Suprapubic skin (tissue), 4 donors: ENCODE measurements at regions not wholly inside any gene's neighbourhood (a gene's known extent, or its start where the extent isn't known, plus 50 kb on each side); places are given as distances from the start of the nearest gene placed in this dataset.

Experiments
- DNase-seq, 2 donors: peaks; one replicate each; pipeline ENCODE4 v3.0.0-alpha.2; 2019; ENCODE audit warnings: low spot score in 2 of 2
- H3K27ac ChIP-seq: fragments of 200-600 bp; sonication (generic); one replicate; pipeline ENCODE4 v1.5.1; 2019
- H3K27me3 ChIP-seq: fragments of 200-600 bp; sonication (generic); one replicate; pipeline ENCODE4 v1.5.1; 2019
- H3K36me3 ChIP-seq: fragments of 200-600 bp; sonication (generic); one replicate; pipeline ENCODE4 v1.5.1; 2019
- H3K4me1 ChIP-seq: fragments of 200-600 bp; sonication (generic); one replicate; pipeline ENCODE4 v1.5.1; 2019
- H3K4me3 ChIP-seq: fragments of 200-600 bp; sonication (generic); one replicate; pipeline ENCODE4 v1.5.1; 2019; ENCODE audit warnings: mild to moderate bottlenecking
- H3K9me3 ChIP-seq: fragments of 200-600 bp; sonication (generic); one replicate; pipeline ENCODE4 v1.5.1; 2019
- EP300 ChIP-seq: sonication (generic); formaldehyde crosslinking; IDR thresholded peaks from one replicate; pipeline ENCODE4 v1.6.1; 2017; ENCODE audit warnings: antibody characterized with exemption
- POLR2A ChIP-seq, 2 donors: fragments of 450-650 bp; IDR thresholded peaks; one replicate each; pipeline ENCODE4 v1.6.1; 2017; ENCODE audit warnings: antibody characterized with exemption in 2 of 2, mild to moderate bottlenecking in 2 of 2, moderate library complexity in 2 of 2
- POLR2AphosphoS5 ChIP-seq, 3 donors: sonication (generic); formaldehyde crosslinking; IDR thresholded peaks; one replicate each; pipeline ENCODE4 v1.6.1; 2017; ENCODE audit warnings: antibody characterized with exemption in 3 of 3
- WGBS: methylation state at CpG from one replicate; pipeline ENCODE4 v1.1.5; 2018; 5-methylcytosine and 5-hydroxymethylcytosine counted together
- TF ChIP-seq, protein P1 (sequence below), 2 donors: fragments of 200-600 bp in 1 of 2; fragments of 450-650 bp in 1 of 2; sonication (generic) in 1 of 2; IDR thresholded peaks; one replicate each; pipeline ENCODE4 v1.5.1; 2016 to 2019; ENCODE audit warnings: antibody characterized with exemption in 2 of 2, mild to moderate bottlenecking in 1 of 2, moderate library complexity in 1 of 2

DNA sequence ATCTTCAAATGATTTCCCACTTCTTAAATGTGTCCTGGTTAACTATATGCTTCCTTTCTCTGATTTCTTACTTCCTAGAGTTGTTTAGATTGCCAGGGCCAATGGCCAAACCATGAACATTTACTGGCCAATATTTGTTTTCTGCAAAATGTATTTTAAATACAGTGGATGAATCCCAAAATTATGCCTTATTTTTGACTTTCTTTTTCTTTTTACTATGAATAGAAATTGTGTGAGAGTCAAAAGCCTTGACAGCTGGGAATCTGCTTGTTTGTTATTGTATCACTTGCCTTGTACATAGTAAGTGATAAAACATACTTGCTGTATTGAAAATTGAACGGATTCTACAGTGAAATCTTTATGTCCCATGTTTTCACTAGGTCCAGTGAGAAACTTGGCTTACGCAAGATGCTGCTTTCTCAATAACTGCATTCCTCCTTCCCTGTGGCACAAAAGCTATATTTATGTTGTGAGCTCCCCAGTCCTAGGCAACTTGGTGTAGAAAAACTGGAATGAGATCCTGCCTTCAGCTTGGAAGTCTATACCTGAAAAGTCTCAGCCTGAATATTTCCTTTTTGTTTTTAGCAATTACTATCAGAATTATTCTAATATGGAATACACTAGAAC is 295.2 kb downstream of the EPHA7 start:
- Histone ChIP-seq H3K27me3 (no peaks in the 10 kb centered on the region), H3K4me3 (no peak overlapping the region), H3K9me3 (no peaks in the 10 kb centered on the region), H3K27ac (no peak overlapping the region), H3K36me3 (no peaks in the 10 kb centered on the region), H3K4me1 (no peaks in the 10 kb centered on the region)
- TF ChIP-seq, protein P1, sequence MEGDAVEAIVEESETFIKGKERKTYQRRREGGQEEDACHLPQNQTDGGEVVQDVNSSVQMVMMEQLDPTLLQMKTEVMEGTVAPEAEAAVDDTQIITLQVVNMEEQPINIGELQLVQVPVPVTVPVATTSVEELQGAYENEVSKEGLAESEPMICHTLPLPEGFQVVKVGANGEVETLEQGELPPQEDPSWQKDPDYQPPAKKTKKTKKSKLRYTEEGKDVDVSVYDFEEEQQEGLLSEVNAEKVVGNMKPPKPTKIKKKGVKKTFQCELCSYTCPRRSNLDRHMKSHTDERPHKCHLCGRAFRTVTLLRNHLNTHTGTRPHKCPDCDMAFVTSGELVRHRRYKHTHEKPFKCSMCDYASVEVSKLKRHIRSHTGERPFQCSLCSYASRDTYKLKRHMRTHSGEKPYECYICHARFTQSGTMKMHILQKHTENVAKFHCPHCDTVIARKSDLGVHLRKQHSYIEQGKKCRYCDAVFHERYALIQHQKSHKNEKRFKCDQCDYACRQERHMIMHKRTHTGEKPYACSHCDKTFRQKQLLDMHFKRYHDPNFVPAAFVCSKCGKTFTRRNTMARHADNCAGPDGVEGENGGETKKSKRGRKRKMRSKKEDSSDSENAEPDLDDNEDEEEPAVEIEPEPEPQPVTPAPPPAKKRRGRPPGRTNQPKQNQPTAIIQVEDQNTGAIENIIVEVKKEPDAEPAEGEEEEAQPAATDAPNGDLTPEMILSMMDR (IDR thresholded peaks at IDR 0.05): no peak
- TF ChIP-seq POLR2AphosphoS5 (IDR thresholded peaks at IDR 0.05) (no peak), EP300 (no peak), POLR2A (IDR thresholded peaks at IDR 0.05) (no peak)
- 62% methylated on average over 2 of the region's 2 CpGs for WGBS
- DNase-seq: no peak

DNA sequence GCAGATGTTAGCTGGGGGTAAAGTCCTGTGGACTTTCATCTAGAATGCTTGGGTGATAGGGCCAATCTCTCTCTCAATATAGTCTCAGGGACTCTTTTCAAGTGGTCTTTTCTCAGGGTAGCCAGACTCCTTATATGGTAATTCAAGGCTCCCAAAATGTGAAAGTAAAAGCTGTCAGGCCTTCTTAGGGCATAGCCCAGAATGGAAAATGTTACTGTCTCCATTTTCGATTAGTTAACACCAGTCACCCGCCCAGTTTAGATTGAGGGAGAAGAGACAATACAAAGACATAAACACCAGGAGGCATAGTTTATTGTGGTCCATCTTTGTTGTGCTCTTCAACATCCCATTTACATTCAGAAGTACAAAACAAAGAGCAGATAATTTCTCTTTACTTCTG is 295.8 kb downstream of the EPHA7 start:
- no peaks in the 10 kb centered on the region for H3K36me3 ChIP-seq
- H3K27ac ChIP-seq: no peak overlapping the region
- no peak overlapping the region for H3K4me3 ChIP-seq
- H3K9me3 ChIP-seq: no peaks in the 10 kb centered on the region
- no peaks in the 10 kb centered on the region for H3K27me3 ChIP-seq
- 79% methylated on average over 2 of the region's 2 CpGs for WGBS
- TF ChIP-seq EP300 (no peak), POLR2AphosphoS5 (IDR thresholded peaks at IDR 0.05) (no peak)
- DNase-seq: no peak
- no peaks in the 10 kb centered on the region for H3K4me1 ChIP-seq

DNA sequence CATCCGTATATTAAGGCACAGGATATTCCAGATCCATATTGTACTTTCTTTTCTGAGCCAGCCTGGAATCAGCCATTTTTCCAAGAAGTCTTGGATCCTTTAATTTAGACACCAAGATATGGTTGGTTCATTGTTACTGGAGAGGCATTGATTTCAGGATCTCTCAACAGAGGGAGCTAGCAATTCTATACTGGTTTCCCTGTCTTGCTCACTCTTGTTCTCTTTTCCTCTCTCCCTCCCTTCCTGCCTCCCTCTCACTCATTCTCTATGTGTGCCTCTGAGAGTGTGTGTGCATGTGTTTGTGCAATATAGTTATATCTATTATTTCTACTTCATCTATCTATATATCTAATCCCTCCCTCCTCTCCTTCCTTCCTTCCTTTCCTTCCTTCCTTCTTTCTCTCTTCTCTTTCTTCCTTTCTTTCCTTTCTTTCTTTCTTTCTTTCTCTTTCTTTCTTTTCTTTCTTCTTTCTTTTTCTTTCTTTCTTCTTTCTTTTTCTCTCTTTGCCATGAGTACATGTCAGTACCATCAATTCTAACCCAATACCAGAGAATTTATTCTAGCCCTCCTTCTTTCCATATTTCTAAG is 299.1 kb downstream of the EPHA7 start:
- TF ChIP-seq POLR2A (IDR thresholded peaks at IDR 0.05) (no peak), EP300 (no peak), POLR2AphosphoS5 (IDR thresholded peaks at IDR 0.05) (no peak)
- TF ChIP-seq, protein P1 (IDR thresholded peaks at IDR 0.05): no peak

DNA sequence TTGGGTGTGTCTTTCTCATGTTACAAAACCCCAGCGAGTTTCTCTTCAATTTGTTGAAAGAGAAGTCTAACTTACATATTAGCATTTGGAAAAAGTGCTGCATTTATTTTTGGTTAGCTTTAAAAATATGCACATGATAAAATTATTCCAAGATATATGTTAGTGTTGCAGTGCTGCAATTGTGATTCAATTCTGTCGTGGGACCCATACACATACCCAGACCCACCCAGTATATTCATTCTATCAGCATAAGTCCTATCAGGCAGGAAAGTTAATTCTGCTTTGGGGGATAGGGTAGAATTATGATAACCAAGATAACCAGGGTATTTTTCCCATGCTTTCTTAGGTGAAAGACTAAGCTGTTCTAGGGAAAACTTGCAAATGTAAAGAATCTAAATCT is 313.5 kb downstream of the EPHA7 start:
- no peaks in the 10 kb centered on the region for H3K27me3 ChIP-seq
- H3K27ac ChIP-seq: no peak overlapping the region
- H3K4me3 ChIP-seq: no peak overlapping the region
- H3K36me3 ChIP-seq: no peaks in the 10 kb centered on the region
- WGBS: 63% methylated on average over 2 of the region's 2 CpGs
- H3K4me1 ChIP-seq: no peaks in the 10 kb centered on the region
- TF ChIP-seq POLR2AphosphoS5 (IDR thresholded peaks at IDR 0.05) (no peak), POLR2A (IDR thresholded peaks at IDR 0.05) (no peak), EP300 (no peak)
- TF ChIP-seq, protein P1 (IDR thresholded peaks at IDR 0.05): no peak
- no peaks in the 10 kb centered on the region for H3K9me3 ChIP-seq
- DNase-seq: no peak

More for the DNA sequence above, 299.1 kb downstream of the EPHA7 start:
- Histone ChIP-seq H3K9me3 (no peaks in the 10 kb centered on the region), H3K27me3 (no peaks in the 10 kb centered on the region), H3K4me3 (no peak overlapping the region), H3K27ac (no peak overlapping the region), H3K36me3 (no peaks in the 10 kb centered on the region), H3K4me1 (no peaks in the 10 kb centered on the region)
- DNase-seq: no peak
- 74% methylated on average over 1 of the region's 1 CpG for WGBS

DNA sequence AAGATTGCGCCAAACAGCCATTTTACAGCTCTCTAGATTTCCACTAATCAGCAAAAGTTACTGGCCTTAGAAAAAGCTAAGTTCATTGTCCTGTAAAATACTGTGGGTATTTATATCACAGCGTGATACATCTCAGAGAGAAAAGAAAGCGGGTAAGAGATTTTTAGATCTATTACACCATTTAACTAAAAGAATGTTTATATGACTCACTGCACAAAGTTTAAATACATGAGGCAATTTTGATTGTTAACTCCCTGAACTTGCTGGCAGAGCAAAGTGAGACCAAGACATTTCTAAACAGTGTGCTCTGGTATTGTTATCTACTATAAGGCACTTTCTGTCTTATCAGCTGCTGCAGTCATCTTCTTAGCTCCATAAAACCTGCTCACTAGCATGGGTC is 314.3 kb downstream of the EPHA7 start:
- WGBS: 85% methylated on average over 3 of the region's 3 CpGs
- Histone ChIP-seq H3K27ac (no peak overlapping the region), H3K4me1 (no peaks in the 10 kb centered on the region), H3K27me3 (no peaks in the 10 kb centered on the region), H3K4me3 (no peak overlapping the region), H3K36me3 (no peaks in the 10 kb centered on the region), H3K9me3 (no peaks in the 10 kb centered on the region)
- TF ChIP-seq EP300 (no peak), POLR2AphosphoS5 (IDR thresholded peaks at IDR 0.05) (no peak), POLR2A (IDR thresholded peaks at IDR 0.05) (no peak)
- TF ChIP-seq, protein P1 (IDR thresholded peaks at IDR 0.05): no peak
- no peak for DNase-seq
